NCI-H748 (cell line): ENCODE measurements at regions not wholly inside any gene's neighbourhood (a gene's known extent, or its start where the extent isn't known, plus 50 kb on each side); places are given as distances from the start of the nearest gene placed in this dataset.
A peak's percentile ranks its signal among the peaks of the same experiment; 100 is the strongest.

Experiments
- DNase-seq: peaks from one replicate; lab custom pipeline; 2025; ENCODE audit not compliant: unreplicated experiment; lab: John Stamatoyannopoulos, UW

- no peak for DNase-seq
Observed at GRCh38 chr3:69539134-69539533, 153.2 kb upstream of the FRMD4B start.

- DNase-seq, result no peak
Observed at GRCh38 chr3:69538281-69538680, 152.4 kb upstream of the FRMD4B start.

GRCh38 chr3:69536306-69537020 is 150.6 kb upstream of the FRMD4B start:
- no peak for DNase-seq

- no peak for DNase-seq
Observed at GRCh38 chr3:69535613-69536012, 149.7 kb upstream of the FRMD4B start.

GRCh38 chr3:69532547-69533224 is 146.8 kb upstream of the FRMD4B start:
- DNase-seq, result peak; percentile 10

- no peak for DNase-seq
Observed at GRCh38 chr3:69531576-69532546, 146.0 kb upstream of the FRMD4B start.

GRCh38 chr3:69530554-69530953 is 144.7 kb upstream of the FRMD4B start:
- no peak for DNase-seq

- no peak for DNase-seq
Observed at GRCh38 chr3:69527498-69527897, 141.6 kb upstream of the FRMD4B start.

- no peak for DNase-seq
Observed at GRCh38 chr3:69524816-69525215, 138.9 kb upstream of the FRMD4B start.

- DNase-seq, result no peak
Observed at GRCh38 chr3:69521286-69521685, 135.4 kb upstream of the FRMD4B start.

GRCh38 chr3:69511361-69511760 is 125.5 kb upstream of the FRMD4B start:
- DNase-seq, result peak; percentile 30

- no peak for DNase-seq
Observed at GRCh38 chr3:69510481-69511030, 124.7 kb upstream of the FRMD4B start.

- no peak for DNase-seq
Observed at GRCh38 chr3:69509288-69509687, 123.4 kb upstream of the FRMD4B start.

GRCh38 chr3:69505770-69506407 is 120.0 kb upstream of the FRMD4B start:
- DNase-seq, result peak; percentile 1

- DNase-seq, result no peak
Observed at GRCh38 chr3:69504232-69504631, 118.3 kb upstream of the FRMD4B start.

- DNase-seq, result no peak
Observed at GRCh38 chr3:69500604-69501003, 114.7 kb upstream of the FRMD4B start.

GRCh38 chr3:69499899-69500421 is 114.1 kb upstream of the FRMD4B start:
- DNase-seq, result no peak

GRCh38 chr3:69499422-69499821 is 113.5 kb upstream of the FRMD4B start:
- no peak for DNase-seq

- DNase-seq, result no peak
Observed at GRCh38 chr3:69496856-69497255, 111.0 kb upstream of the FRMD4B start.

- DNase-seq, result no peak
Observed at GRCh38 chr3:69494185-69494584, 108.3 kb upstream of the FRMD4B start.

GRCh38 chr3:69493157-69493556 is 107.3 kb upstream of the FRMD4B start:
- no peak for DNase-seq
